ENCODE measurements at regions not wholly inside any gene's neighbourhood (a gene's known extent, or its start where the extent isn't known, plus 50 kb on each side); places are given as distances from the start of the nearest gene placed in this dataset.

DNA sequence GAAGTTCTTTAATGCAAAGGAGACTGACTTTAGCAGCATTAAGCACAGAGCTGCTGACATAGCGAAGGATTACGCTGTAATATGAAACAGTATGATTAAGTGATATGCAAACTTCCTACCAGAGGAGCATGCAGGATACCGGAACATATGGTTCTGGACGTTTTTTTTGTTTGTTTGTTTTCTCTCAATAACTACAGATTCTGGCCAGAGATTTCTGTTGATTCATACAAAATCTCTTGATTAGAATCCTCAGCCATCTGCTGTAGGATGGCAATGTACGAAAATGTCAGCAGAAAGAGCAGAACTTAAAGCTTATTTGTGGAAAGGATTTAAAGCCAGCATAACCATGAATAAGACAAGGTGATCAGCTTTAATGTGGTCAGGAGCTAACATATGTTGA lies 970.7 kb downstream of the KCNT2 start:
- no peak overlapping the region for H3K4me3 Mint-ChIP-seq
- no peak overlapping the region for H3K27ac Mint-ChIP-seq
- H3K36me3 Mint-ChIP-seq (ENCODE audit: low read depth): no peaks in the 10 kb centered on the region
- Histone ChIP-seq H3K9ac (ENCODE audit: extremely low read depth, low read length, poor library complexity, severe bottlenecking) (no peak overlapping the region), H3K4me1 (ENCODE audit: control insufficient read depth, insufficient read depth, low read length) (no peaks in the 10 kb centered on the region), H3K4me3 (ENCODE audit: low read length) (no peak overlapping the region), H3K27ac (ENCODE audit: low read depth, low read length) (no peak overlapping the region), H3K36me3 (ENCODE audit: control insufficient read depth, insufficient read depth, low read length) (no peaks in the 10 kb centered on the region), H3K27me3 (ENCODE audit: control insufficient read depth, insufficient read depth, low read length, poor library complexity, severe bottlenecking) (no peaks in the 10 kb centered on the region), H3K9me3 (ENCODE audit: control insufficient read depth, low read length) (no peaks in the 10 kb centered on the region)
- no peak for DNase-seq
- no peaks in the 10 kb centered on the region for H3K27me3 Mint-ChIP-seq (ENCODE audit: insufficient read depth)
- WGBS, 2 experiments (ENCODE audit: insufficient coverage in 1 of 2, insufficient read length in 1 of 2): 67 to 71% methylated on average over 4 to 5 of the region's 5 CpGs
- H3K9me3 Mint-ChIP-seq: no peaks in the 10 kb centered on the region
- TF ChIP-seq, protein P1, sequence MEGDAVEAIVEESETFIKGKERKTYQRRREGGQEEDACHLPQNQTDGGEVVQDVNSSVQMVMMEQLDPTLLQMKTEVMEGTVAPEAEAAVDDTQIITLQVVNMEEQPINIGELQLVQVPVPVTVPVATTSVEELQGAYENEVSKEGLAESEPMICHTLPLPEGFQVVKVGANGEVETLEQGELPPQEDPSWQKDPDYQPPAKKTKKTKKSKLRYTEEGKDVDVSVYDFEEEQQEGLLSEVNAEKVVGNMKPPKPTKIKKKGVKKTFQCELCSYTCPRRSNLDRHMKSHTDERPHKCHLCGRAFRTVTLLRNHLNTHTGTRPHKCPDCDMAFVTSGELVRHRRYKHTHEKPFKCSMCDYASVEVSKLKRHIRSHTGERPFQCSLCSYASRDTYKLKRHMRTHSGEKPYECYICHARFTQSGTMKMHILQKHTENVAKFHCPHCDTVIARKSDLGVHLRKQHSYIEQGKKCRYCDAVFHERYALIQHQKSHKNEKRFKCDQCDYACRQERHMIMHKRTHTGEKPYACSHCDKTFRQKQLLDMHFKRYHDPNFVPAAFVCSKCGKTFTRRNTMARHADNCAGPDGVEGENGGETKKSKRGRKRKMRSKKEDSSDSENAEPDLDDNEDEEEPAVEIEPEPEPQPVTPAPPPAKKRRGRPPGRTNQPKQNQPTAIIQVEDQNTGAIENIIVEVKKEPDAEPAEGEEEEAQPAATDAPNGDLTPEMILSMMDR (conservative IDR thresholded peaks at IDR 0.05): no peak
- no peaks in the 10 kb centered on the region for H3K4me1 Mint-ChIP-seq

DNA sequence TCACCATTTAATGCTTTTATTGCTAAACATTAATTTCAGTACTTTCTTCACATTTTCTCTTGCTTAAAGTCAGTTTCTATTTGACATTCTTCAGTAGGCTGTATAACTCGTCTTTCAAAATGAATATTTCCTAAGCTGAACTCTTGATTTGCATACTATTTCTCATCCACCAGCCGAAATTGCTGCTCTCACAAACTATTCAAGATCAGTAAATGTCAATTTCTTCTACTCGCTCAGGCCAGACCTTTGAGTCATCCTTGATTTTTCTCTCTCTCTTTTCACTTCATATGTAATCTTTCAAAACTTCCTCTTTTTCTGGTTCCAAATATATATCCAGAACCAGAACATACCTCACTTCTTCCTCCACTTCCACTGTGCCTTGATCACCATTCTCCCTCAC lies 990.0 kb downstream of the KCNT2 start:
- no peaks in the 10 kb centered on the region for H3K36me3 ChIP-seq (ENCODE audit: control insufficient read depth, insufficient read depth, low read length)
- DNase-seq: no peak
- no peak overlapping the region for H3K4me3 ChIP-seq (ENCODE audit: low read length)
- no peaks in the 10 kb centered on the region for H3K27me3 ChIP-seq (ENCODE audit: control insufficient read depth, insufficient read depth, low read length, poor library complexity, severe bottlenecking)
- H3K4me1 Mint-ChIP-seq: no peaks in the 10 kb centered on the region
- no peak overlapping the region for H3K27ac Mint-ChIP-seq
- H3K9ac ChIP-seq (ENCODE audit: extremely low read depth, low read length, poor library complexity, severe bottlenecking): no peak overlapping the region
- H3K27me3 Mint-ChIP-seq (ENCODE audit: insufficient read depth): no peaks in the 10 kb centered on the region
- H3K9me3 ChIP-seq (ENCODE audit: control insufficient read depth, low read length): no peaks in the 10 kb centered on the region
- H3K4me3 Mint-ChIP-seq: no peak overlapping the region
- H3K36me3 Mint-ChIP-seq (ENCODE audit: low read depth): no peaks in the 10 kb centered on the region
- H3K27ac ChIP-seq (ENCODE audit: low read depth, low read length): no peak overlapping the region
- H3K4me1 ChIP-seq (ENCODE audit: control insufficient read depth, insufficient read depth, low read length): no peaks in the 10 kb centered on the region
- 84 to 88% methylated on average over 3 of the region's 3 CpGs for WGBS, 2 experiments (ENCODE audit: insufficient coverage in 1 of 2, insufficient read length in 1 of 2)
- H3K9me3 Mint-ChIP-seq: peaks cover 6% of the 10 kb centered on the region
- TF ChIP-seq, protein P1 (conservative IDR thresholded peaks at IDR 0.05): no peak

DNA sequence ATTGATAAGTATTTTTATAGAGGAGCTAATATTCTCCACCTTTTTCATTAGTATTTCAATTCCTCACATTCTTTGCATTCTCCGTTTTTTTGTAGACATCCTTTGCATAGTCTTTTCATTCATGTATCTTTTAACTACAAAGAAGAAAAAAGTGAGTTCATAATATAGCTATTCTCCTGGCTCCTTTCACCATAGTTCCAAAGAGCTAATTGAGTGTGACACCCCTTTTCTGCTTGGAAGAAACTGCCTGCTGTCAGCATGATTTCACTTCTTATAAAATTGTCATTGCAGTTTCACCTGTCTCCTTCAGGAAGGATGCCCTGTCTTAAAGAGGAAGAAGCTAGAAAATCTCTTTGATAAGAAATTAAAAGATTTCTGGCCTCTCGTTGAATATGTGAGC lies 991.1 kb downstream of the KCNT2 start:
- no peak overlapping the region for H3K27ac ChIP-seq (ENCODE audit: low read depth, low read length)
- no peak overlapping the region for H3K27ac Mint-ChIP-seq
- H3K9ac ChIP-seq (ENCODE audit: extremely low read depth, low read length, poor library complexity, severe bottlenecking): no peak overlapping the region
- no peak for DNase-seq
- no peaks in the 10 kb centered on the region for H3K36me3 ChIP-seq (ENCODE audit: control insufficient read depth, insufficient read depth, low read length)
- H3K9me3 ChIP-seq (ENCODE audit: control insufficient read depth, low read length): no peaks in the 10 kb centered on the region
- 82% methylated on average over 1 of the region's 2 CpGs; no CpG with 5 or more reads in 1 of the 2 experiments for WGBS, 2 experiments (ENCODE audit: insufficient coverage in 1 of 2, insufficient read length in 1 of 2)
- TF ChIP-seq, protein P1 (conservative IDR thresholded peaks at IDR 0.05): no peak
- H3K9me3 Mint-ChIP-seq: peaks cover 6% of the 10 kb centered on the region
- H3K4me3 ChIP-seq (ENCODE audit: low read length): no peak overlapping the region
- no peaks in the 10 kb centered on the region for H3K4me1 Mint-ChIP-seq
- no peaks in the 10 kb centered on the region for H3K27me3 ChIP-seq (ENCODE audit: control insufficient read depth, insufficient read depth, low read length, poor library complexity, severe bottlenecking)
- H3K4me3 Mint-ChIP-seq: no peak overlapping the region
- H3K4me1 ChIP-seq (ENCODE audit: control insufficient read depth, insufficient read depth, low read length): no peaks in the 10 kb centered on the region
- H3K27me3 Mint-ChIP-seq (ENCODE audit: insufficient read depth): no peaks in the 10 kb centered on the region
- H3K36me3 Mint-ChIP-seq (ENCODE audit: low read depth): no peaks in the 10 kb centered on the region
